GM10266 (cell line): ENCODE measurements at regions not wholly inside any gene's neighbourhood (a gene's known extent, or its start where the extent isn't known, plus 50 kb on each side); places are given as distances from the start of the nearest gene placed in this dataset.

Experiments
- DNase-seq: peaks from one replicate; pipeline ENCODE4 v3.0.0; 2012; ENCODE audit errors: extremely low spot score
- CTCF ChIP-seq: IDR thresholded peaks from 2 replicates; pipeline ENCODE4 v1.5.1; 2012; ENCODE audit warnings: mild to moderate bottlenecking, low read depth; ENCODE audit not compliant: control insufficient read depth, insufficient read depth; ENCODE audit errors: missing control alignments

- TF ChIP-seq CTCF = no peak
- DNase-seq = no peak
Measured at GRCh38 chr2:122741403-122741802, 986.0 kb downstream of the TSN start.

GRCh38 chr2:122743021-122743675 is 987.7 kb downstream of the TSN start:
- TF ChIP-seq CTCF = no peak
- DNase-seq = no peak

- DNase-seq = no peak
- no peak for TF ChIP-seq CTCF
Measured at GRCh38 chr2:122745603-122746002, 990.2 kb downstream of the TSN start.

- no peak for TF ChIP-seq CTCF
- DNase-seq = no peak
Measured at GRCh38 chr2:122747670-122748069, 992.2 kb downstream of the TSN start.

GRCh38 chr2:122748552-122749011 is 993.1 kb downstream of the TSN start:
- no peak for DNase-seq
- peak; percentile 9 for TF ChIP-seq CTCF

- no peak for DNase-seq
- TF ChIP-seq CTCF = no peak
Measured at GRCh38 chr2:122749405-122749804, 994.0 kb downstream of the TSN start.

- no peak for TF ChIP-seq CTCF
- DNase-seq = no peak
Measured at GRCh38 chr2:122750095-122750494, 994.6 kb downstream of the TSN start.
